MM.1S (cell line): ENCODE measurements at regions not wholly inside any gene's neighbourhood (a gene's known extent, or its start where the extent isn't known, plus 50 kb on each side); places are given as distances from the start of the nearest gene placed in this dataset.

Experiments
- DNase-seq: peaks from one replicate; pipeline ENCODE4 v3.0.0-alpha.2; 2015
- H2AFZ ChIP-seq: fragments of 300-600 bp; sonication (generic); 2 replicates; pipeline ENCODE4 v1.6.0; 2016; ENCODE audit warnings: antibody characterized with exemption, low read length
- H3F3A ChIP-seq: fragments of 300-600 bp; sonication (generic); 2 replicates; pipeline ENCODE4 v1.6.1; 2016; ENCODE audit warnings: mild to moderate bottlenecking, antibody characterized with exemption, low read length, moderate library complexity, mixed read lengths; ENCODE audit not compliant: insufficient read depth
- H3K27ac ChIP-seq: fragments of 300-600 bp; sonication (generic); 2 replicates; pipeline ENCODE4 v1.5.1; 2016; ENCODE audit warnings: mild to moderate bottlenecking, low read length
- H3K27me3 ChIP-seq: fragments of 300-600 bp; sonication (generic); replicated peaks from 2 replicates; pipeline ENCODE4 v1.6.0; 2016; ENCODE audit warnings: low read length; ENCODE audit not compliant: insufficient read depth
- H3K36me3 ChIP-seq: fragments of 300-600 bp; sonication (generic); replicated peaks from 2 replicates; pipeline ENCODE4 v1.6.1; 2016; ENCODE audit warnings: mild to moderate bottlenecking, low read length, mixed read lengths; ENCODE audit not compliant: insufficient read depth
- H3K4me1 ChIP-seq: fragments of 300-600 bp; sonication (generic); 2 replicates; pipeline ENCODE4 v1.6.1; 2016; ENCODE audit warnings: low read length, mixed read lengths
- H3K4me2 ChIP-seq: fragments of 300-600 bp; sonication (generic); 2 replicates; pipeline ENCODE4 v1.6.0; 2016; ENCODE audit warnings: low read depth, low read length
- H3K4me3 ChIP-seq: fragments of 300-600 bp; sonication (generic); 2 replicates; pipeline ENCODE4 v1.5.1; 2016; ENCODE audit warnings: low read length, mixed read lengths
- H3K79me2 ChIP-seq: fragments of 300-600 bp; sonication (generic); 2 replicates; pipeline ENCODE4 v1.6.1; 2016; ENCODE audit warnings: mixed run types, low read length, mixed read lengths
- H3K9ac ChIP-seq: fragments of 300-600 bp; sonication (generic); 2 replicates; pipeline ENCODE4 v1.6.1; 2016; ENCODE audit warnings: low read length, mixed read lengths
- H3K9me2 ChIP-seq: fragments of 300-600 bp; sonication (generic); replicated peaks from 2 replicates; pipeline ENCODE4 v1.6.1; 2016; ENCODE audit warnings: mild to moderate bottlenecking, low read length, mixed read lengths; ENCODE audit not compliant: insufficient read depth
- H3K9me3 ChIP-seq: fragments of 300-600 bp; sonication (generic); replicated peaks from 2 replicates; pipeline ENCODE4 v1.6.1; 2016; ENCODE audit warnings: mild to moderate bottlenecking, low read length, mixed read lengths; ENCODE audit not compliant: insufficient read depth
- H4K20me1 ChIP-seq: fragments of 300-600 bp; sonication (generic); 2 replicates; pipeline ENCODE4 v1.6.1; 2016; ENCODE audit warnings: mild to moderate bottlenecking, low read length, moderate library complexity, mixed read lengths; ENCODE audit not compliant: insufficient read depth
- EZH2 ChIP-seq: fragments of 300-600 bp; sonication (generic); optimal IDR thresholded peaks from 2 replicates; pipeline ENCODE3; 2017; ENCODE audit warnings: low read depth, mild to moderate bottlenecking, antibody characterized with exemption, low read length, mixed read lengths
- EZH2phosphoT487 ChIP-seq: fragments of 300-600 bp; sonication (generic); IDR thresholded peaks from 2 replicates; pipeline ENCODE4 v1.6.1; 2018; ENCODE audit warnings: antibody characterized with exemption, low read length
- TF ChIP-seq, protein P1 (sequence below): fragments of 300-600 bp; sonication (generic); IDR thresholded peaks from 2 replicates; pipeline ENCODE4 v1.5.1; 2016; ENCODE audit warnings: antibody characterized with exemption, low read length, mixed read lengths

DNA sequence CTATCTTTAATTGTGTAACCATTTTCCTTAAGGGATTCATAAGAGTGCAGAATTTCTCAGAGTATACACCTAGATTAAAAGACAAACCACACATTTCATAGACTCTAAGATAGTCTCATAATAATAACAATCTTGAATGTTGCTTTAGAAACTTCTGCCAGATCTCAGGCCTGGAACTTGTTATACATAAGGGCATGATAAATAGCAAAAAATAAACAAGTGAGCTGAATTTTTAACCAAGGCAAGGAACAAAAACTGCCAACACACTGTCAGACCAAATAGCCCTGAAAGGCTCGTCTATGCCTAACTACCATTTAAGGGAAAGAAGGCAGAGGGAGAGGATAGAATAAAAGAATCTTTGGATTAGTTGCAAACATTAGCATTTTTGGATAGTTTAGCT lies 65.8 kb upstream of the SEMA3C start:
- H3K4me3 ChIP-seq, result no peak overlapping the region
- H3K4me2 ChIP-seq, result no peak overlapping the region
- H3K4me1 ChIP-seq, result no peaks in the 10 kb centered on the region

DNA sequence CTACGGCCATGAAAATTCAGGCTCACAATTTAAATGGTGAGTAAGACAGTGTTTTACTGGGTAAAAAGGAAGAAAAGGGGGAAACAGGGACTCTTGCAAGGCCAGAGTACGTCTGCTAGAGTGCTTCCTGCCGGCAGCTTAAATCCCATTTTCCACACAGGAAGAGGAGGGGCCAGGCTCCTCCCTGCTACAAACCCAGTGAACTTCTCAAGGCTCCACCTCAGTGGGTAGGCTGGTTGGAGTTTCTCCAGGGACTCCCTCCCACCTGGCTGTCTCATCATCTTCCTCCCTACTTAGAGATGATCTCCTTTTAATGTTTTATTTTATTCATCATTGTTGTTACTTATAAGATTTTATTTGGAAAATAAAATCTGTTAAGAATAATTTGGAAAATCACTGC lies 62.6 kb upstream of the SEMA3C start:
- no peaks in the 10 kb centered on the region for H3F3A ChIP-seq

More for the DNA sequence above, 65.8 kb upstream of the SEMA3C start:
- H3K36me3 ChIP-seq, result no peaks in the 10 kb centered on the region
- no peak overlapping the region for H3K27ac ChIP-seq
- no peaks in the 10 kb centered on the region for H3K9me3 ChIP-seq
- DNase-seq, result no peak
- TF ChIP-seq, protein P1, sequence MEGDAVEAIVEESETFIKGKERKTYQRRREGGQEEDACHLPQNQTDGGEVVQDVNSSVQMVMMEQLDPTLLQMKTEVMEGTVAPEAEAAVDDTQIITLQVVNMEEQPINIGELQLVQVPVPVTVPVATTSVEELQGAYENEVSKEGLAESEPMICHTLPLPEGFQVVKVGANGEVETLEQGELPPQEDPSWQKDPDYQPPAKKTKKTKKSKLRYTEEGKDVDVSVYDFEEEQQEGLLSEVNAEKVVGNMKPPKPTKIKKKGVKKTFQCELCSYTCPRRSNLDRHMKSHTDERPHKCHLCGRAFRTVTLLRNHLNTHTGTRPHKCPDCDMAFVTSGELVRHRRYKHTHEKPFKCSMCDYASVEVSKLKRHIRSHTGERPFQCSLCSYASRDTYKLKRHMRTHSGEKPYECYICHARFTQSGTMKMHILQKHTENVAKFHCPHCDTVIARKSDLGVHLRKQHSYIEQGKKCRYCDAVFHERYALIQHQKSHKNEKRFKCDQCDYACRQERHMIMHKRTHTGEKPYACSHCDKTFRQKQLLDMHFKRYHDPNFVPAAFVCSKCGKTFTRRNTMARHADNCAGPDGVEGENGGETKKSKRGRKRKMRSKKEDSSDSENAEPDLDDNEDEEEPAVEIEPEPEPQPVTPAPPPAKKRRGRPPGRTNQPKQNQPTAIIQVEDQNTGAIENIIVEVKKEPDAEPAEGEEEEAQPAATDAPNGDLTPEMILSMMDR, result no peak
- TF ChIP-seq EZH2phosphoT487, result no peak
- TF ChIP-seq EZH2, result no peak
- no peaks in the 10 kb centered on the region for H3K79me2 ChIP-seq
- no peaks in the 10 kb centered on the region for H3K27me3 ChIP-seq
- no peaks in the 10 kb centered on the region for H3K9me2 ChIP-seq
- H3F3A ChIP-seq, result no peaks in the 10 kb centered on the region
- H3K9ac ChIP-seq, result no peak overlapping the region
- H4K20me1 ChIP-seq, result no peaks in the 10 kb centered on the region
- H2AFZ ChIP-seq, result no peak overlapping the region

DNA sequence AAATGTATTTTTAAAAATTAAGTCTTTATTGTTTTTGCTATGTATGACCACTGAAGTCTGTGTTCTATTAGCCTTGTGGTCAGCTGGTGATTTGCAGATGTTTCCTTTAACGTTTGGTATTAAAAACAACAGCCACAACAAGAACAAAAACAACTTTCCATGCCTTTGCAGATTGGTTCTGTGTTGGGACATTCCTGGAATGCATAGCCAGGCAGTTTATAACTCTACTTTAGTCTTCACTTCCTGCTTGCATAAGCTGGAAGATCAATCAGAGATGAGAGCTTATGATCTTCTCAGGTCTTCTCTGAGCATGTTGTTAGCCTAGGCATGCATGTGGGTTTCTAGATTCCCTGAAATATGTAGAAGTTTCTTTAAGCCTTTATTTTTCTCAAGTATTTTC lies 58.9 kb upstream of the SEMA3C start:
- H3K4me2 ChIP-seq, result no peak overlapping the region
- H3K27me3 ChIP-seq, result no peaks in the 10 kb centered on the region
- H3F3A ChIP-seq, result no peaks in the 10 kb centered on the region
- no peaks in the 10 kb centered on the region for H3K9me3 ChIP-seq
- no peaks in the 10 kb centered on the region for H3K4me1 ChIP-seq
- DNase-seq, result no peak
- H3K4me3 ChIP-seq, result no peak overlapping the region
- H3K27ac ChIP-seq, result no peak overlapping the region
- H4K20me1 ChIP-seq, result no peaks in the 10 kb centered on the region
- no peaks in the 10 kb centered on the region for H3K9me2 ChIP-seq
- TF ChIP-seq EZH2 (no peak), EZH2phosphoT487 (no peak)
- TF ChIP-seq, protein P1, result no peak
- no peaks in the 10 kb centered on the region for H3K36me3 ChIP-seq
- no peak overlapping the region for H2AFZ ChIP-seq
- no peak overlapping the region for H3K9ac ChIP-seq
- no peaks in the 10 kb centered on the region for H3K79me2 ChIP-seq

More for the DNA sequence above, 62.6 kb upstream of the SEMA3C start:
- Histone ChIP-seq H4K20me1 (no peaks in the 10 kb centered on the region), H2AFZ (no peak overlapping the region), H3K27ac (no peak overlapping the region), H3K27me3 (no peaks in the 10 kb centered on the region), H3K4me1 (no peaks in the 10 kb centered on the region), H3K79me2 (no peaks in the 10 kb centered on the region), H3K9me2 (no peaks in the 10 kb centered on the region), H3K36me3 (no peaks in the 10 kb centered on the region), H3K4me3 (no peak overlapping the region), H3K4me2 (no peak overlapping the region), H3K9me3 (no peaks in the 10 kb centered on the region), H3K9ac (no peak overlapping the region)
- DNase-seq, result no peak
- no peak for TF ChIP-seq EZH2phosphoT487

DNA sequence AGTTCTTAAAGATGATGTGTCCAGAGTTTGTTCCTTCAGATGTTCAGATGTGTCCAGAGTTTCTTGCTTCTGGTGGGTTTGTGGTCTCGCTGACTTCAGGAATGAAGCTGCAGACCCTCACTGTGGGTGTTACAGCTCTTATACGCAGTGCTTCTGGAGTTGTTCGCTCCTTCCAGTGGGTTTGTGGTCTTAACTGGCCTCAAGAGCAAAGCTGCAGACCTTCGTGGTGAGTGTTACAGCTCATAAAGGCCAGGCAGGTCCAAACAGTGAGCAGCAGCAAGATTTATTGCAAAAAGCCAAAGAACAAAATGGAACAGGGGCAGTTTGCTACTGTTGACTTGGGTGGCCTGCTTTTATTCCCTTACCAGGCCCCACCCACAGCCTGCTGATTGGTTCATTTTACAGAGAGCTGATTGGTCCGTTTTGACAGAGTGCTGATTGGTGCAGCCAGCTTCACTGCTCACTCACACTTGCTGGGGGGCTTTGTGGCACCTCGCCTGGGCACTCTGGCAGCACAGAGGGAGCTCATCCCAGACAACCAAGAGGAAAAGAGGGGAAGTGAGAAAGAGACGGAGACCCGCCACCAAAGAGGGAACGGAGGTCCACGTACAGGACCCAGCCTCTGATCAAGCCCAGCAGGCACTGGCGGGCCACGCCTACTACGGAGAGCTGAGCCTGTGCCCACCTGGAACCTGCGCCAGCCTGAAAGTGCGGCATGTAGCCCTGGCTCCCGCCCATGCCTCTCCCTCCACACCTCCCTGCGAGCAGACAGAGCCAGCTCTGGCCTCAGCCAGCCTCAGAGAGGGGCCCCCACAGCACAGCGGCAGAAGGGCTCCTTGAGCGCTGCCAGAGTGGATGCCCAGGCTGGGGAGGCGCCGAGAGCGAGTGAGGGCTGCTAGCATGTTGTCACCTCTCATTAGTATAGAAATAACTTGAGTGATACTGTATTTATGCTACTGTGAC lies 55.8 kb upstream of the SEMA3C start:
- H3K27ac ChIP-seq, result no peak overlapping the region
- no peak overlapping the region for H3K9ac ChIP-seq
- no peak overlapping the region for H3K4me2 ChIP-seq
- no peaks in the 10 kb centered on the region for H3K4me1 ChIP-seq
- H3K4me3 ChIP-seq, result no peak overlapping the region
- H3K9me2 ChIP-seq, result no peaks in the 10 kb centered on the region
- H3F3A ChIP-seq, result no peaks in the 10 kb centered on the region
- DNase-seq, result no peak
- H4K20me1 ChIP-seq, result no peaks in the 10 kb centered on the region
- TF ChIP-seq, protein P1, result no peak
- TF ChIP-seq EZH2, result no peak
- no peaks in the 10 kb centered on the region for H3K9me3 ChIP-seq
- no peaks in the 10 kb centered on the region for H3K79me2 ChIP-seq
- no peaks in the 10 kb centered on the region for H3K27me3 ChIP-seq
- H2AFZ ChIP-seq, result no peak overlapping the region
- no peaks in the 10 kb centered on the region for H3K36me3 ChIP-seq
